Islet precursor cell (in vitro differentiated cells): ENCODE measurements at regions not wholly inside any gene's neighbourhood (a gene's known extent, or its start where the extent isn't known, plus 50 kb on each side); places are given as distances from the start of the nearest gene placed in this dataset.
"Not testable (repeated sequence)": the region's sequence is repeated elsewhere in the genome, so short reads cannot be mapped to it uniquely, and the experiment has no call there.

Experiments
- DNase-seq: peaks from one replicate; pipeline ENCODE4 v3.0.0-alpha.2; 2018

GRCh38 chr14:85333841-85334240 lies 196.1 kb upstream of the FLRT2 start:
- no peak for DNase-seq

- no peak for DNase-seq
Observed at GRCh38 chr14:85334316-85334715, 195.6 kb upstream of the FLRT2 start.

GRCh38 chr14:85336257-85336656 lies 193.7 kb upstream of the FLRT2 start:
- no peak for DNase-seq

- no peak for DNase-seq
Observed at GRCh38 chr14:85336817-85337216, 193.1 kb upstream of the FLRT2 start.

GRCh38 chr14:85338895-85339294 lies 191.0 kb upstream of the FLRT2 start:
- no peak for DNase-seq

GRCh38 chr14:85342858-85343607 lies 186.9 kb upstream of the FLRT2 start:
- no peak for DNase-seq

- DNase-seq: no peak
Observed at GRCh38 chr14:85344171-85344570, 185.8 kb upstream of the FLRT2 start.

- no peak for DNase-seq
Observed at GRCh38 chr14:85344847-85345570, 184.9 kb upstream of the FLRT2 start.

GRCh38 chr14:85350667-85351066 lies 179.3 kb upstream of the FLRT2 start:
- DNase-seq: no peak

GRCh38 chr14:85352588-85352987 lies 177.4 kb upstream of the FLRT2 start:
- DNase-seq: not testable (repeated sequence)

GRCh38 chr14:85357120-85357519 lies 172.8 kb upstream of the FLRT2 start:
- DNase-seq: no peak

- DNase-seq: no peak
Observed at GRCh38 chr14:85358136-85358785, 171.7 kb upstream of the FLRT2 start.

GRCh38 chr14:85359505-85359904 lies 170.4 kb upstream of the FLRT2 start:
- no peak for DNase-seq

- no peak for DNase-seq
Observed at GRCh38 chr14:85363358-85363757, 166.6 kb upstream of the FLRT2 start.

- DNase-seq: no peak
Observed at GRCh38 chr14:85366226-85366625, 163.7 kb upstream of the FLRT2 start.

- DNase-seq: no peak
Observed at GRCh38 chr14:85380881-85381280, 149.1 kb upstream of the FLRT2 start.

- no peak for DNase-seq
Observed at GRCh38 chr14:85382341-85382740, 147.6 kb upstream of the FLRT2 start.

- DNase-seq: no peak
Observed at GRCh38 chr14:85387181-85387580, 142.8 kb upstream of the FLRT2 start.

GRCh38 chr14:85390236-85390635 lies 139.7 kb upstream of the FLRT2 start:
- DNase-seq: no peak

GRCh38 chr14:85391455-85391854 lies 138.5 kb upstream of the FLRT2 start:
- DNase-seq: no peak

GRCh38 chr14:85391892-85392291 lies 138.1 kb upstream of the FLRT2 start:
- no peak for DNase-seq

- no peak for DNase-seq
Observed at GRCh38 chr14:85399186-85399585, 130.8 kb upstream of the FLRT2 start.

GRCh38 chr14:85400678-85401077 lies 129.3 kb upstream of the FLRT2 start:
- DNase-seq: no peak

GRCh38 chr14:85401384-85401783 lies 128.6 kb upstream of the FLRT2 start:
- no peak for DNase-seq
